NT2/D1 (cell line): ENCODE measurements at regions not wholly inside any gene's neighbourhood (a gene's known extent, or its start where the extent isn't known, plus 50 kb on each side); places are given as distances from the start of the nearest gene placed in this dataset.
"Not testable (repeated sequence)": the region's sequence is repeated elsewhere in the genome, so short reads cannot be mapped to it uniquely, and the experiment has no call there.

Experiments used
- DNase-seq: peaks from one replicate; pipeline ENCODE4 v3.0.0-alpha.2; 2011; ENCODE audit warnings: low read depth, low spot score
- H3K27me3 ChIP-seq: 2 replicates; pipeline ENCODE4 v1.6.0; 2011; ENCODE audit warnings: mild to moderate bottlenecking; ENCODE audit not compliant: insufficient read length, insufficient read depth
- H3K36me3 ChIP-seq: 2 replicates; pipeline ENCODE4 v1.6.1; 2011; ENCODE audit warnings: mild to moderate bottlenecking, low read length, mixed read lengths; ENCODE audit not compliant: insufficient read depth, insufficient read length
- H3K4me1 ChIP-seq: 2 replicates; pipeline ENCODE4 v1.5.1; 2011; ENCODE audit not compliant: insufficient read depth, insufficient read length
- H3K4me3 ChIP-seq: 2 replicates; pipeline ENCODE4 v1.5.1; 2011; ENCODE audit warnings: low read depth; ENCODE audit not compliant: insufficient read length
- H3K9ac ChIP-seq: 2 replicates; pipeline ENCODE4 v1.6.0; 2011; ENCODE audit warnings: low read depth; ENCODE audit not compliant: insufficient read length
- H3K9me3 ChIP-seq: 2 replicates; pipeline ENCODE4 v1.5.1; 2011; ENCODE audit warnings: mild to moderate bottlenecking, low read length; ENCODE audit not compliant: insufficient read depth
- SUZ12 ChIP-seq: IDR thresholded peaks from 2 replicates; pipeline ENCODE4 v1.6.1; 2011; ENCODE audit not compliant: insufficient read length, insufficient read depth; ENCODE audit errors: extremely low read depth
- YY1 ChIP-seq: IDR thresholded peaks from 2 replicates; pipeline ENCODE4 v1.6.1; 2011; ENCODE audit not compliant: insufficient read length, insufficient read depth
- ZNF274 ChIP-seq: IDR thresholded peaks from 2 replicates; pipeline ENCODE4 v1.6.1; 2011; ENCODE audit warnings: mild to moderate bottlenecking, low read depth, low read length

DNA sequence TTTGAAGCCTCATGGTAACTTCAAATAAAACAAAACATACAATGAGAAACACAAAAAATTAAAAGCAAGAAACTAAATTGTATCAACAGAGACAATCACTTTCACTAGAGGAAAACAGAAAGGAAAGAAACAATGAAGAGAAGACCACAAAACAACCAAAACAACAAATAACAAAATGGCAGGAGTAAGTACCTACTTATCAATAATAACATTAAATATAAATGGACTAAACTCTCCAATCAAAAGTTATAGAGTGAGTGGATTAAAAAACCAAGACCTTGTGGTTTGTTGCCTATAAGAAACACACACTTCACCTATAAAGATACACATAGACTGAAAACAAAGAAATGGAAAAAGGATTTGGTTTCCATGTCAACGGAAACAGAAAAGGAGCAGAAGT, 830.1 kb upstream of the TMEFF2 start:
- TF ChIP-seq YY1 (no peak), SUZ12 (no peak), ZNF274 (no peak)
- no peak overlapping the region for H3K4me3 ChIP-seq
- no peaks in the 10 kb centered on the region for H3K27me3 ChIP-seq
- no peaks in the 10 kb centered on the region for H3K36me3 ChIP-seq
- peaks cover 19% of the 10 kb centered on the region for H3K9me3 ChIP-seq
- DNase-seq: no peak
- H3K9ac ChIP-seq: no peak overlapping the region
- H3K4me1 ChIP-seq: no peaks in the 10 kb centered on the region

DNA sequence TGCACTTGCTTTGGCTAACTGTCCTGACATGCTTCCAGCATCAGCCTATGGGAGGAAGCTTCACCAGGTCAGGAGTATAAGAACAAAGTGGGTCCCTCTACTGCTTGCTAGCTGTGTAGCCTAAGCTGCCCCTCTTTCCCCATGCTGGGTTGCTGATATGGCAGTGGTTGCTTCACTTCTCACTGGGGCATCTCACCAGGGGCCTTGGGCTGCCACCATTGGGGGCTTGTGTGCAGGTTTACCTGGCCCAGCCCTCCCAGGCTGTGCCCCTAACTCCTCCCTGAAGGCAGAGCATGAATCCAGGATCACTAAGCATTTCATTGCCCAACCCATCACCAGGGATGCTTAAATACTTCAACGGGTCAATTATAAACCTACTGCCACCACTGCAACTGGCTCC, 817.1 kb upstream of the TMEFF2 start:
- Histone ChIP-seq H3K4me1 (no peaks in the 10 kb centered on the region), H3K9me3 (no peaks in the 10 kb centered on the region; the same call in 1 of the 2 replicates), H3K27me3 (no peaks in the 10 kb centered on the region), H3K9ac (no peak overlapping the region), H3K36me3 (no peaks in the 10 kb centered on the region), H3K4me3 (no peak overlapping the region)
- no peak for DNase-seq
- TF ChIP-seq SUZ12 (no peak), ZNF274 (no peak), YY1 (no peak)

DNA sequence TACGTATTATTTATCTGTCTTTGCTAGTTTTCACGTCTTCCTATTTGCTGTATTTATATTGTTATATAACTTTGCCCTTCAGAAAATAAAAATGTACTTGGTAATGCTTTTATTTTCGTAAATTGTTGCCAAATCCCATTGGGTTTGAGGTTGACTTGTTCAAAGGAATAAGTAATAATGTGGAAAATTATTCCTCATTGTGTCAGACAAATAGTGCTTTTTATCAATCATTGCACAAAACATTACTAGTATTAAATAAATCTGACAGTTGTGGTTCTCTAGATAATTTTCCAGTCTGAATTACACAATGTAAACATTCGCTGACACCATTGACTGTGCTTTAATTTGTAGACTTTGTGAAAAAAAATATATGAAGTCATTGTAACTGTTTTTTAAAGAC, 798.3 kb upstream of the TMEFF2 start:
- no peaks in the 10 kb centered on the region for H3K36me3 ChIP-seq
- no peaks in the 10 kb centered on the region for H3K27me3 ChIP-seq
- DNase-seq: no peak
- H3K4me1 ChIP-seq: no peaks in the 10 kb centered on the region
- no peak overlapping the region for H3K4me3 ChIP-seq
- no peak for TF ChIP-seq SUZ12
- TF ChIP-seq ZNF274: no peak
- no peak for TF ChIP-seq YY1
- H3K9me3 ChIP-seq: no peaks in the 10 kb centered on the region
- H3K9ac ChIP-seq: no peak overlapping the region

DNA sequence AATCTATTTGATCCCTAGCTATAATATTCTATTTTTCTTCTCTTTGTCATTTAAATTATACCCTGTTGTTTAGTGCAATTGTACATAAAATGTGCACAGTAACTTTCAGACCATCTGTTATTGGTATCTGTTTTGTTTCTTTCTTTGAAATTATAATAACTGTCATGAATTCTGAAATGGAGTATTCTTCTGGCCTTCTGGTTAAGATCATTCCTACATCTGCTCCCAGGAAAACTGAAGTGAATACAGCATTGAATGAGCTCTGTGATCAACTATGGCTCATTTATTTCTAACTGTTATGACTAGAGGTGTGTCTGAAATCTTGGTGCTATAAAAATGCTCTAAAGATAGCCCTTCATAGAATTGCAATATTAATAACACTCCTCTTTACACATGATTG, 788.4 kb upstream of the TMEFF2 start:
- DNase-seq: no peak
- no peaks in the 10 kb centered on the region for H3K4me1 ChIP-seq
- no peaks in the 10 kb centered on the region for H3K27me3 ChIP-seq
- no peak overlapping the region for H3K9ac ChIP-seq
- no peak overlapping the region for H3K4me3 ChIP-seq
- TF ChIP-seq ZNF274 (no peak), SUZ12 (no peak), YY1 (no peak)
- no peaks in the 10 kb centered on the region for H3K9me3 ChIP-seq
- H3K36me3 ChIP-seq: no peaks in the 10 kb centered on the region

DNA sequence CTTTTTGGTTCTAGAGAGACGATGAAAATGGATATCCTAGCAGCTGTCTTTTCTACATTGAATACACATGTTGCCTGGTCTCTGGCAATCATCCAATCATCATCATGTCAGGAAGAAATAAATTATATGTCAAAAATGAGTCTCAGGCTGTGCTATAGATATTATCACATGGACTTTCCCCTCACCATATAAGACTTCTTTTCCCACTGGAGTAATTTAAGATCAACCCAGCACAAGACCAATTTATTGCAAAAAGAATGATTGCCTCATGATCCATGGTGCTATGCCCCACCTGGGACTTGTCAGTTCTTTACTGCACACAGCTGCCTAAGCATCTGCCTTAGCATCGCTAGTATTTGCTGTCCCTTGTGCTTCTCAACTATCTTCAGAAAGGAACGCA, 783.7 kb upstream of the TMEFF2 start:
- no peak for TF ChIP-seq ZNF274
- no peak for TF ChIP-seq SUZ12
- TF ChIP-seq YY1: no peak

DNA sequence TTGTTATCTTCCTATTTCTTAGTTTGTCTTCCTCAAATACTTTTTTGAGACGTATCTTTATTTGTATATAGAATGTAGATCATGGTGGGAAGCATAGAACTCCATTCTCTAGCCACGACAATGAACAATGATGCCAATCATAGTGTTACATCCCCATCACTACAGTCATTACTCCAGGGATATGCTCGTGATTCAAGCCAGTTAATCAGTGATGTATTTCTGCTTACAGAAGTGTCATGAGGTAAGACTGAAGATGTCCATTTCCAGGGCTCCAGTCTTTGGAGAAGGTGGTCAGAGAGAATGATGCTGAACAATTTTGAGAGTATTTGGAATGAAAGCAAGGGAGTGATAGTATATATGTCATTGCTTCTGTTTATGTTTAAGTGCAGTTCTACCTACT, 777.2 kb upstream of the TMEFF2 start:
- H3K36me3 ChIP-seq: no peaks in the 10 kb centered on the region

More for the DNA sequence above, 783.7 kb upstream of the TMEFF2 start:
- Histone ChIP-seq H3K9me3 (no peaks in the 10 kb centered on the region), H3K36me3 (no peaks in the 10 kb centered on the region), H3K4me1 (no peaks in the 10 kb centered on the region), H3K4me3 (no peak overlapping the region), H3K9ac (no peak overlapping the region), H3K27me3 (no peaks in the 10 kb centered on the region)
- DNase-seq: no peak

DNA sequence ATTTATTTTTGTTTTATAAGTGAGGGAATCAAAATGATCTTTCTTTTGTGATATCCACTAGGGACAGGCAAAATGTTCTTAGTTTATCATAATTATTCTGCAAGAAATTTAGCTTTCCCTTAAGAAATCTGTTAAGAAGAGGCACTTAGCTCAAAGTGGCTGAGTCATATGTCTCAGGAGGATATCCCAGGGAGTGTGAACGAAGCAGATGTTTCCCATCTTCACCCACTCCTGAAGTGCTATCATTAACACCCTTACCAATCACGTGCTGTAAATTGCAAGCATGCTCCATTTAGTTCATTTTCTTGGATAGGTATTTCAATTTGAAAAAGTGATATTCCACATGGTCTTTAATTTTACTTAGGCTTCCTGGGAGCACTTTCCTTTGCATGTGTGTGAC, 774.3 kb upstream of the TMEFF2 start:
- Histone ChIP-seq H3K36me3 (no peaks in the 10 kb centered on the region), H3K4me1 (no peaks in the 10 kb centered on the region), H3K4me3 (no peak overlapping the region), H3K27me3 (no peaks in the 10 kb centered on the region), H3K9me3 (no peaks in the 10 kb centered on the region), H3K9ac (no peak overlapping the region)
- DNase-seq: no peak
- TF ChIP-seq ZNF274 (no peak), YY1 (no peak), SUZ12 (no peak)

More for the DNA sequence above, 777.2 kb upstream of the TMEFF2 start:
- Histone ChIP-seq H3K27me3 (no peaks in the 10 kb centered on the region), H3K4me1 (no peaks in the 10 kb centered on the region), H3K4me3 (no peak overlapping the region), H3K9me3 (no peaks in the 10 kb centered on the region), H3K9ac (no peak overlapping the region)
- no peak for DNase-seq
- no peak for TF ChIP-seq ZNF274

DNA sequence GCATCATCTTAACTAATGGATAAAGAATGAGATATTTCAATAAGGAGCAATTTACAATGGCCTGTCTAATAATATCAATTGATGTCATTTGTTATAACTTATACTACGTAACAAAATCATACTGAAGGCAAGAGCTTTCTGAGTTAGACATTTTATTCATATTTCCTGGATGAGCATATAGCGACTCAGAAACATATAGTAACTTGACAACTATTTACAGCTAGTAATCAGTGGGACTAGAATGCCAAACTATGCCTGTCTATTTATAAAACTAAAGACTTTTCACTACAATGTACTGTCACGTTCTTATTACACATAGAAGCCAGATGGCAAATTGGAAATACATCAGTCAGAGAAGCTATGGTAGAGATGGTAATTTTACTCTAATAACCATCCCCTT, 766.2 kb upstream of the TMEFF2 start:
- DNase-seq: no peak
- Histone ChIP-seq H3K27me3 (no peaks in the 10 kb centered on the region), H3K9me3 (0 out of 2 replicates have a peak, but pooled peaks cover 7% of the 10 kb centered on the region), H3K9ac (no peak overlapping the region), H3K4me1 (no peaks in the 10 kb centered on the region), H3K4me3 (no peak overlapping the region), H3K36me3 (no peaks in the 10 kb centered on the region)
- TF ChIP-seq YY1: no peak
- TF ChIP-seq ZNF274: no peak
- no peak for TF ChIP-seq SUZ12

DNA sequence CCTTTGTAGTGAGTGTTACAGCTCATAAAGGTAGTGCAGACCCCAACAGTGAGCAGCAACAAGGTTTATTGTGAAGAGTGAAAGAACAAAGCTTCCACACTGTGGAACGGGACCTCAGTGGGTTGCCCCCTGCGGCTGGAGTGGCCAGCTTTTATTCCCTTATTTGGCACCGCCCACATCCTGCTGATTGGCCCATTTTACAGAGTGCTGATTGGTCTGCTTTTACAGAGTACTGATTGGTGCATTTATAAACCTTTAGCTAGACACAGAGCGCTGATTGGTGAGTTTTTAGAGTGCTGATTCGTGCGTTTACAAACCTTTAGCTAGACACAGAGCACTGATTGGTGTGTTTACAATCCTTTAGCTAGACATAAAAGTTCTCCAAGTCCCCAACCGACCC, 763.9 kb upstream of the TMEFF2 start:
- not testable (repeated sequence) for H3K4me1 ChIP-seq, H3K9me3 ChIP-seq, H3K9ac ChIP-seq, H3K36me3 ChIP-seq, H3K27me3 ChIP-seq, DNase-seq, H3K4me3 ChIP-seq
